ENCODE measurements at regions not wholly inside any gene's neighbourhood (a gene's known extent, or its start where the extent isn't known, plus 50 kb on each side); places are given as distances from the start of the nearest gene placed in this dataset.

- no peak for DNase-seq
- TF ChIP-seq EZH2 (optimal IDR thresholded peaks at IDR 0.05; ENCODE audit: low read depth, low read length) = no peak
- TF ChIP-seq EZH2phosphoT487 (IDR thresholded peaks at IDR 0.05; ENCODE audit: low read length) = no peak
- TF ChIP-seq CTCF (IDR thresholded peaks at IDR 0.05; ENCODE audit: low read length) = no peak
- no peaks in the 10 kb centered on the region for H4K20me1 ChIP-seq (ENCODE audit: insufficient read depth, low read length)
These were observed 125.4 kb upstream of the KLF12 start for GRCh38 chr13:74259641-74260040.

GRCh38 chr13:74258961-74259360 lies 124.8 kb upstream of the KLF12 start:
- H3K9me3 ChIP-seq (replicated peaks; ENCODE audit: insufficient read depth, low read length) = no peaks in the 10 kb centered on the region

More at GRCh38 chr13:74259641-74260040, 125.4 kb upstream of the KLF12 start:
- no peak overlapping the region for H2AFZ ChIP-seq (ENCODE audit: low read length)
- no peaks in the 10 kb centered on the region for H3F3A ChIP-seq (ENCODE audit: insufficient read depth, low read length)
- no peak overlapping the region for H3K27ac ChIP-seq (ENCODE audit: low read length)
- H3K4me1 ChIP-seq (ENCODE audit: low read length) = no peaks in the 10 kb centered on the region
- H3K27me3 ChIP-seq (replicated peaks; ENCODE audit: insufficient read depth, low read length) = no peaks in the 10 kb centered on the region
- no peaks in the 10 kb centered on the region for H3K36me3 ChIP-seq (replicated peaks; ENCODE audit: insufficient read depth, low read length)
- H3K9me3 ChIP-seq (replicated peaks; ENCODE audit: insufficient read depth, low read length) = no peaks in the 10 kb centered on the region
- H3K4me3 ChIP-seq (ENCODE audit: low read length) = no peak overlapping the region
- no peaks in the 10 kb centered on the region for H3K9me2 ChIP-seq (replicated peaks; ENCODE audit: insufficient read depth, low read length)
- no peak overlapping the region for H3K4me2 ChIP-seq (ENCODE audit: low read depth, low read length)
- H3K9ac ChIP-seq (ENCODE audit: low read length) = no peak overlapping the region
- H3K79me2 ChIP-seq (ENCODE audit: low read length) = no peaks in the 10 kb centered on the region

GRCh38 chr13:74256969-74257368 lies 122.8 kb upstream of the KLF12 start:
- no peak overlapping the region for H3K4me3 ChIP-seq (ENCODE audit: low read length)

More at GRCh38 chr13:74258961-74259360, 124.8 kb upstream of the KLF12 start:
- H3K9ac ChIP-seq (ENCODE audit: low read length) = no peak overlapping the region
- H3K36me3 ChIP-seq (replicated peaks; ENCODE audit: insufficient read depth, low read length) = no peaks in the 10 kb centered on the region
- no peaks in the 10 kb centered on the region for H3F3A ChIP-seq (ENCODE audit: insufficient read depth, low read length)
- no peak overlapping the region for H3K4me3 ChIP-seq (ENCODE audit: low read length)
- no peaks in the 10 kb centered on the region for H3K9me2 ChIP-seq (replicated peaks; ENCODE audit: insufficient read depth, low read length)
- H3K27me3 ChIP-seq (replicated peaks; ENCODE audit: insufficient read depth, low read length) = no peaks in the 10 kb centered on the region
- H3K4me2 ChIP-seq (ENCODE audit: low read depth, low read length) = no peak overlapping the region
- H4K20me1 ChIP-seq (ENCODE audit: insufficient read depth, low read length) = no peaks in the 10 kb centered on the region
- no peaks in the 10 kb centered on the region for H3K79me2 ChIP-seq (ENCODE audit: low read length)
- no peak overlapping the region for H3K27ac ChIP-seq (ENCODE audit: low read length)
- no peak overlapping the region for H2AFZ ChIP-seq (ENCODE audit: low read length)
- H3K4me1 ChIP-seq (ENCODE audit: low read length) = no peaks in the 10 kb centered on the region
- no peak for DNase-seq
- TF ChIP-seq EZH2phosphoT487 (IDR thresholded peaks at IDR 0.05; ENCODE audit: low read length) (no peak), CTCF (IDR thresholded peaks at IDR 0.05; ENCODE audit: low read length) (no peak), EZH2 (optimal IDR thresholded peaks at IDR 0.05; ENCODE audit: low read depth, low read length) (no peak)

More at GRCh38 chr13:74256969-74257368, 122.8 kb upstream of the KLF12 start:
- TF ChIP-seq EZH2 (optimal IDR thresholded peaks at IDR 0.05; ENCODE audit: low read depth, low read length) = no peak
- no peak for TF ChIP-seq EZH2phosphoT487 (IDR thresholded peaks at IDR 0.05; ENCODE audit: low read length)
- TF ChIP-seq CTCF (IDR thresholded peaks at IDR 0.05; ENCODE audit: low read length) = no peak
- H4K20me1 ChIP-seq (ENCODE audit: insufficient read depth, low read length) = no peaks in the 10 kb centered on the region
- no peaks in the 10 kb centered on the region for H3F3A ChIP-seq (ENCODE audit: insufficient read depth, low read length)
- no peaks in the 10 kb centered on the region for H3K36me3 ChIP-seq (replicated peaks; ENCODE audit: insufficient read depth, low read length)
- H3K79me2 ChIP-seq (ENCODE audit: low read length) = no peaks in the 10 kb centered on the region
- H3K9ac ChIP-seq (ENCODE audit: low read length) = no peak overlapping the region
- H2AFZ ChIP-seq (ENCODE audit: low read length) = no peak overlapping the region
- no peak overlapping the region for H3K4me2 ChIP-seq (ENCODE audit: low read depth, low read length)
- H3K27ac ChIP-seq (ENCODE audit: low read length) = no peak overlapping the region
- no peaks in the 10 kb centered on the region for H3K9me3 ChIP-seq (replicated peaks; ENCODE audit: insufficient read depth, low read length)
- H3K27me3 ChIP-seq (replicated peaks; ENCODE audit: insufficient read depth, low read length) = no peaks in the 10 kb centered on the region
- DNase-seq = no peak
- no peaks in the 10 kb centered on the region for H3K4me1 ChIP-seq (ENCODE audit: low read length)
- no peaks in the 10 kb centered on the region for H3K9me2 ChIP-seq (replicated peaks; ENCODE audit: insufficient read depth, low read length)
